ENCODE measurements at regions not wholly inside any gene's neighbourhood (a gene's known extent, or its start where the extent isn't known, plus 50 kb on each side); places are given as distances from the start of the nearest gene placed in this dataset.

GRCh38 chr4:95644417-95644816, 95.6 kb upstream of the UNC5C start:
- intact Hi-C loops (cut with micrococcal nuclease), result no loop called here
- POLR2A ChIA-PET, result no interaction called here
- no peak overlapping the region for H3K4me3 Mint-ChIP-seq

GRCh38 chr4:95643627-95644026, 94.9 kb upstream of the UNC5C start:
- DNase-seq (no peak), ATAC-seq (ENCODE audit: low read depth) (no peak)
- H3K27me3 Mint-ChIP-seq, result no peaks in the 10 kb centered on the region
- TF ChIP-seq CTCF (IDR thresholded peaks at IDR 0.05), result no peak
- CTCF ChIA-PET, result no interaction called here
- intact Hi-C loops (cut with micrococcal nuclease), result no loop called here
- no peaks in the 10 kb centered on the region for H3K4me1 Mint-ChIP-seq
- POLR2A ChIA-PET, result no interaction called here
- no peak overlapping the region for H3K4me3 Mint-ChIP-seq
- no peaks in the 10 kb centered on the region for H3K9me3 Mint-ChIP-seq
- no peaks in the 10 kb centered on the region for H3K36me3 Mint-ChIP-seq (ENCODE audit: low read depth)
- no peak overlapping the region for H3K27ac Mint-ChIP-seq

More at GRCh38 chr4:95644417-95644816, 95.6 kb upstream of the UNC5C start:
- no peak for DNase-seq
- H3K4me1 Mint-ChIP-seq, result no peaks in the 10 kb centered on the region
- H3K36me3 Mint-ChIP-seq (ENCODE audit: low read depth), result no peaks in the 10 kb centered on the region
- no peak for TF ChIP-seq CTCF (IDR thresholded peaks at IDR 0.05)
- CTCF ChIA-PET, result no interaction called here
- no peak for ATAC-seq (ENCODE audit: low read depth)
- H3K27ac Mint-ChIP-seq, result no peak overlapping the region
- H3K9me3 Mint-ChIP-seq, result no peaks in the 10 kb centered on the region
- H3K27me3 Mint-ChIP-seq, result no peaks in the 10 kb centered on the region

GRCh38 chr4:95641571-95641970, 92.8 kb upstream of the UNC5C start:
- ChIA-PET CTCF (no interaction called here), POLR2A (no interaction called here)
- intact Hi-C loops (cut with micrococcal nuclease), result no loop called here
- no peak for TF ChIP-seq CTCF (IDR thresholded peaks at IDR 0.05)
- H3K4me1 Mint-ChIP-seq, result no peaks in the 10 kb centered on the region
- no peaks in the 10 kb centered on the region for H3K27me3 Mint-ChIP-seq
- DNase-seq (no peak), ATAC-seq (ENCODE audit: low read depth) (no peak)
- H3K27ac Mint-ChIP-seq, result no peak overlapping the region
- no peak overlapping the region for H3K4me3 Mint-ChIP-seq
- no peaks in the 10 kb centered on the region for H3K36me3 Mint-ChIP-seq (ENCODE audit: low read depth)
- no peaks in the 10 kb centered on the region for H3K9me3 Mint-ChIP-seq

GRCh38 chr4:95640311-95640710, 91.5 kb upstream of the UNC5C start:
- Mint-ChIP-seq H3K36me3 (ENCODE audit: low read depth) (no peaks in the 10 kb centered on the region), H3K27ac (no peak overlapping the region), H3K4me1 (no peaks in the 10 kb centered on the region), H3K4me3 (no peak overlapping the region), H3K27me3 (no peaks in the 10 kb centered on the region), H3K9me3 (no peaks in the 10 kb centered on the region)
- ChIA-PET CTCF (no interaction called here), POLR2A (no interaction called here)
- intact Hi-C loops (cut with micrococcal nuclease), result no loop called here
- no peak for DNase-seq
- no peak for TF ChIP-seq CTCF (IDR thresholded peaks at IDR 0.05)
- no peak for ATAC-seq (ENCODE audit: low read depth)

GRCh38 chr4:95638920-95639501, 90.2 kb upstream of the UNC5C start:
- CTCF ChIA-PET, result no interaction called here
- no peak overlapping the region for H3K4me3 Mint-ChIP-seq

More at GRCh38 chr4:95638920-95639501, 90.2 kb upstream of the UNC5C start:
- Mint-ChIP-seq H3K4me1 (no peaks in the 10 kb centered on the region), H3K36me3 (ENCODE audit: low read depth) (no peaks in the 10 kb centered on the region), H3K9me3 (no peaks in the 10 kb centered on the region), H3K27ac (no peak overlapping the region), H3K27me3 (no peaks in the 10 kb centered on the region)
- no peak for ATAC-seq (ENCODE audit: low read depth)
- no peak for TF ChIP-seq CTCF (IDR thresholded peaks at IDR 0.05)
- intact Hi-C loops (cut with micrococcal nuclease), result no loop called here
- no peak for DNase-seq
- POLR2A ChIA-PET, result no interaction called here
